ENCODE measurements at regions not wholly inside any gene's neighbourhood (a gene's known extent, or its start where the extent isn't known, plus 50 kb on each side); places are given as distances from the start of the nearest gene placed in this dataset.

DNA sequence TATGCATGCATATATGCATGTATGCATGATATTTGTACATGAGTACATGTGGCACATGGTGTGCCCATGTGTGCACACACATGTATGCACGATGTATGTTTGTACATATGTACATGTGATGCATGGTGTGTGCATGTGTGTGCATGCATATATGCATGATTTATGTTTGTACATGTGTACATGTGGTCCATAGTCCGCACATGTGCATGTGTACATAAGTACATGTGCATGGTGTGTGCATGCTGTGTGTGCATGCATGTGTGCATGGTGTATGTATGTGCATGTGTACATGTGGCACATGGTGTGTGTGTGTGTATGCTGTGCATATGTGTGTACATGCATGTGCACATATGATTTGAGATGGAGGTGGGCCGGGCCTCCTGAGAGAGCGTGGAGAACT is 384.2 kb downstream of the TYW1 start:
- TF ChIP-seq Cebpa-rat (IDR thresholded peaks at IDR 0.05) = no peak
- no peaks in the 10 kb centered on the region for H4K20me1 ChIP-seq
- no peak overlapping the region for H3K27ac ChIP-seq
- no peak overlapping the region for H3K9ac ChIP-seq
- peaks cover 0 to 4% (median 0%) of the 10 kb centered on the region in 10 experiments; a peak in 2 of 20 replicates for H3K4me1 ChIP-seq
- H3K36me3 ChIP-seq = no peaks in the 10 kb centered on the region
- no peak overlapping the region for H3K4me2 ChIP-seq
- no peaks in the 10 kb centered on the region for H3K27me3 ChIP-seq
- no peaks in the 10 kb centered on the region for H3K9me3 ChIP-seq (replicated peaks in 1 of 11)
- H3K4me3 ChIP-seq = no peak overlapping the region

DNA sequence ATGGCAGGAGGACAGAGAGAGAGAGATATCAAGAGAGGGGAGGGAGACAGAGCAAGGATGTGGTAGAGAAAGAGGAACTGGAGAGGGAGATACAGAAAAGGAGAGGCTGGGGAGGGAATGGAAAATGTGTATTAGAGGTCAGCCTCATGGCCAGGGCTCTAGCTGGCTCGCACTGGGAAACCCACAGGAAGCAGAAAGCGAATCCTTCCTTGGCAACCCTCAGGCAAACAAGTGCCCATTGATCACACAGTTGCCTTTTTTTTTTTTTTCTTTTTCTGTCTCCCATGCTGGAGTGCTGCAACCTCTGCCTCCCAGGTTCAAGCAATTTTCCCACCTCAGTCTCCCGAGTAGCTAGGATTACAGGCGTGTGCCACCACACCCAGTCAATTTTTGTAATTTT is 391.2 kb downstream of the TYW1 start:
- Histone ChIP-seq H4K20me1 (no peaks in the 10 kb centered on the region), H3K27ac (no peak overlapping the region), H3K4me3 (no peak overlapping the region), H3K4me2 (no peak overlapping the region), H3K4me1 (peaks cover 0 to 7% (median 0%) of the 10 kb centered on the region in 10 experiments; a peak in 2 of 20 replicates), H3K27me3 (no peaks in the 10 kb centered on the region), H3K9ac (no peak overlapping the region), H3K9me3 (replicated peaks in 1 of 11) (no peaks in the 10 kb centered on the region), H3K36me3 (no peaks in the 10 kb centered on the region)
- TF ChIP-seq Cebpa-rat (IDR thresholded peaks at IDR 0.05) = no peak

DNA sequence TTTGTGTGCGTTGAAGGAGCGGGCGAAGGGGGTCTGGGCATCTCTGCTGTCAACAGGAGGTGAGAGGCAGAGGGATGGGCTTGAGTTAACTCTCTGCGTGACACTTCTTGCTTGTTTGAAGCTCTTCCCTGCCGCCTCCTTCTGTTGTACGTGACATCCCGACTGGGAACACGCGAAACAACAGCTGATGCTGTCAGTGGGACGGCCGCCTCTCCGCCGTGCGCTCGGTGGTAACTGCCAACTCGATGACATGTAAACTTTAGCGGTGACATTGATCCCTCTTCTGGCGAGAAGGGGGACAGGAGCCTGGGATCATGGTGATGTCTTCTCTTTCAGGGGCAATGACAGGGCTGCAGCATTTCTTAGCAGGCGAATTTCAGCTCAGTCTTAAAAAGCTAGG is 394.5 kb downstream of the TYW1 start:
- no peaks in the 10 kb centered on the region for H3K9me3 ChIP-seq (replicated peaks in 1 of 11)
- no peaks in the 10 kb centered on the region for H3K27me3 ChIP-seq
- H3K4me3 ChIP-seq = no peak overlapping the region
- no peak overlapping the region for H3K4me2 ChIP-seq
- TF ChIP-seq Cebpa-rat (IDR thresholded peaks at IDR 0.05) = no peak
- no peak overlapping the region for H3K9ac ChIP-seq
- peaks cover 0 to 7% (median 0%) of the 10 kb centered on the region in 10 experiments; a peak in 2 of 20 replicates for H3K4me1 ChIP-seq
- H4K20me1 ChIP-seq = no peaks in the 10 kb centered on the region
- H3K36me3 ChIP-seq = no peaks in the 10 kb centered on the region
- H3K27ac ChIP-seq = no peak overlapping the region

DNA sequence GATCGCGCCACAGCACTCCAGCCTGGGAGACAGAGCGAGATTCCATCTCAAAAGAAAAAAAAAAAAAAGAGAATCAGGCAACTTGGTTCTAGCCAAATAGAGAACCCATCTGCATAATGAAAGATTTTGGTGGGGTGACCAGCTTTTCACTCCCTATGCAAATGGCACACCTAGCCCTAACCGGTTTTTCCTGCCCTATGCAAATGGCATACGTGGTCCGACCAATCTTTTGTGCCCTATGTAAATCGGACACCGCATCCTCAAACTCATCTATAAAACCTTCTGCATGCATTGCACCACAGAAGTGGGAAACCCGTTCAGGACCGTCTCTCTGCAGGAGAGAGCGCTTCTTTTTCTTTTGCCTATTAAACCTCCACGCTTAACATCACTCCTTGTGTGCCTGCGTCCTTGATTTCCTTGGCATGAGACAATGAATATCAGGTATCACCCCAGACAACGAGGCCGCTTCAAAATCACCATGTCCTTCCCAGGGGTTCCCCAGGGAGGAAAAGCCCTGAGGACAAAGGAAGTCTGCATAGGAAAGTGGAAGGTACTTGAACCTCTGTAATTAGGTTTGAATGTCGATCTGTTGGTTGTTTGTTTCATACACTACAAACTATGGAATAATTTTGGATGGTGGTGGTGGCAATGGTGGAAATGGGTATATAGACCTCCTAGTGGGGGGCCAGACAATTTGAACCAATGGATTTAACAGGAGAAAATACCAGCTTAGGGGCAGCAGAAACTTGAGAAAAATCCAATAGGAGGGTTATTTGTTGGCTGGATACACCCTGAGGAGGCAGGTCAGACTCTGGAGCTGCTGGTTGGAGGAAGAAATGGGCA is 396.2 kb downstream of the TYW1 start:
- H3K27me3 ChIP-seq = no peaks in the 10 kb centered on the region
- no peak overlapping the region for H3K4me3 ChIP-seq
- no peak overlapping the region for H3K9ac ChIP-seq
- TF ChIP-seq Cebpa-rat (IDR thresholded peaks at IDR 0.05) = no peak
- H4K20me1 ChIP-seq = no peaks in the 10 kb centered on the region
- H3K9me3 ChIP-seq (replicated peaks in 1 of 11) = peaks cover 0 to 6% (median under 1%) of the 10 kb centered on the region in 11 experiments; a peak in 8 of 22 replicates
- H3K4me2 ChIP-seq = no peak overlapping the region
- H3K36me3 ChIP-seq = no peaks in the 10 kb centered on the region
- peaks cover 0 to 6% (median 0%) of the 10 kb centered on the region in 10 experiments; a peak in 2 of 20 replicates for H3K4me1 ChIP-seq
- no peak overlapping the region for H3K27ac ChIP-seq

DNA sequence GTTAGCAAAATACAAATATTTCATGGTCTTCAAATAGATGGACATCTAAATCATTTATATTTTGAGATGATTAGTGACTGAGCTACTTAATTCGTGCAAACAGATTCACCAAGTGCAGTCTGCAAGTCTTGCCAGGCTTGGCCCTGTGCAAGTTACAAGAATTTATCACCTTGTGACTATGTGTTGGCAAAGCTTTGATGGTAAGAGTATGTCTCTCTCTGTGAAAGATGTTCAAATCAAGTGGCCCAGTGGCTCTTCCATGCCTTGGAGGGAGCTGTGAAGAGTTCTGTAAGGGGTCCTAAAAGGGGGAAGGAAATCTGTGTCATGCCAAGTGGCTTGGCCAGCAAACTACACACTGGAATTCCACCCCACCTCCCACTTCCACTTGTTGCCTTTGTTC is 397.3 kb downstream of the TYW1 start:
- TF ChIP-seq Cebpa-rat (IDR thresholded peaks at IDR 0.05) = no peak
- no peak overlapping the region for H3K4me3 ChIP-seq
- peaks cover 0 to 15% (median 4%) of the 10 kb centered on the region in 11 experiments; a peak in 8 of 22 replicates for H3K9me3 ChIP-seq (replicated peaks in 1 of 11)
- no peaks in the 10 kb centered on the region for H3K27me3 ChIP-seq
- no peaks in the 10 kb centered on the region for H3K4me1 ChIP-seq
- no peaks in the 10 kb centered on the region for H3K36me3 ChIP-seq
- no peak overlapping the region for H3K4me2 ChIP-seq
- H3K9ac ChIP-seq = no peak overlapping the region
- H3K27ac ChIP-seq = no peak overlapping the region
- no peaks in the 10 kb centered on the region for H4K20me1 ChIP-seq

DNA sequence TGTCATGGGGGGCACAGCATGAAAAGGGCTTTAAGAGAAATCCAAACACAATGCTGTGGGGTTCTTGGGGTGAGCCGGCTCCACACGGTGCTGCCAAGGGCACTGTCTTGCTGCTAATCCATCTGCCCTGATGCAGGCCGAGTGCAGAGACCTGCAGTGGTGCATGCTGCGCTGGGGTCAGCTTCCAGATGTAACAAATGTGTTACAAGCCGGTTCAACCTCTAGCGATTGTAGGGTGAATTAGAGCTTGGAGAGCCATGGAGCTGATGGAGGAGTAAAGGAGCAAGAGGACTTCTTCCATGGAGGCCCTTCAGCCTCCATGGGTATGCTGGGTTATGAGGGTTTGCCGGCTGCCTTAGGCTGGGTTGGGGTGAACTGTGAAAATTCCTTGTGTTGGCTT is 402.3 kb downstream of the TYW1 start:
- no peak for TF ChIP-seq Cebpa-rat (IDR thresholded peaks at IDR 0.05)

DNA sequence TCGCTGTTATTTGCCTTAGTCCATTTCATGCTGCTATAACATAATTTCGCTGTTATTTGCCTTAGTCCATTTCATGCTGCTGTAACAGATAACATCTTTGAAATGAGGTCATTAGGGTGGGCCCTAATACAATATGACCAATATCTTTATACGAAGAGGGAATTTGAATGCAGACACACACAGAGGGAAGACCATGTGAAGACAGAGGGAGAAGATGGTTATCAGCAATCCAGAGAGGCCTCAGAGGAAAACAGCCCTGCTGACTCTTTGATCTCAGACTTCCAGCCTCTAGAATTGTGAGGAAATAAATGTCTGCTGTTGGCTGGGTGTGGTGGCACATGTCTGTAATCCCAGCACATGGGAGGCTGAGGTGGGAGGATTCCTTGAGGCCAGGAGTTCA is 404.9 kb downstream of the TYW1 start:
- Histone ChIP-seq H3K4me1 (no peaks in the 10 kb centered on the region), H3K27me3 (no peaks in the 10 kb centered on the region), H3K27ac (no peak overlapping the region), H3K4me3 (no peak overlapping the region), H3K9me3 (replicated peaks in 1 of 11) (peaks cover 0 to 33% (median 10%) of the 10 kb centered on the region in 11 experiments; a peak in 10 of 22 replicates), H3K36me3 (no peaks in the 10 kb centered on the region), H3K4me2 (no peak overlapping the region), H4K20me1 (no peaks in the 10 kb centered on the region), H3K9ac (no peak overlapping the region)
- no peak for TF ChIP-seq Cebpa-rat (IDR thresholded peaks at IDR 0.05)

More for the DNA sequence above, 402.3 kb downstream of the TYW1 start:
- peaks cover 0 to 33% (median 10%) of the 10 kb centered on the region in 11 experiments; a peak in 10 of 22 replicates for H3K9me3 ChIP-seq (replicated peaks in 1 of 11)
- no peak overlapping the region for H3K4me2 ChIP-seq
- no peaks in the 10 kb centered on the region for H4K20me1 ChIP-seq
- H3K27ac ChIP-seq = no peak overlapping the region
- no peaks in the 10 kb centered on the region for H3K36me3 ChIP-seq
- no peaks in the 10 kb centered on the region for H3K27me3 ChIP-seq
- no peak overlapping the region for H3K9ac ChIP-seq
- no peak overlapping the region for H3K4me3 ChIP-seq
- H3K4me1 ChIP-seq = no peaks in the 10 kb centered on the region

DNA sequence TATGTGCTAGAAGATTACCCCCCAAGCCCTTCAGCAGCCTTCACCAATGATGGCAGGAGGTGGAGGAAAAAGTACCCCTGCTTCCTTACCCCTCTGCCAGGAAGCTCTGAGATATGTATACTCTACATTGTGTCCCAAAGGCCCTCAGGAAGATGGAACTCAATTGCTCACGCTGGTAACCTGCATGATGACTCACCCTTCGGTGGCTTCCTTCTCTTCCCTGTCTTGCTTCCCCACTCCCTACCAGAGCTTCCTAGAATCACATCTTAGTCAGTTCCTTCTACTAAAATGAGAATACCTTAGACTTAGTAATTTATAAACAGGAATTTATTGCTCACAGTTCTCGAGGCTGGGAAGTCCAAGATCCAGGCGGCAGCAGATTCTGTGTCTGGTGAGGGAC is 405.6 kb downstream of the TYW1 start:
- Histone ChIP-seq H4K20me1 (no peaks in the 10 kb centered on the region), H3K27me3 (no peaks in the 10 kb centered on the region), H3K27ac (no peak overlapping the region), H3K4me1 (no peaks in the 10 kb centered on the region), H3K36me3 (no peaks in the 10 kb centered on the region), H3K4me2 (no peak overlapping the region), H3K4me3 (no peak overlapping the region), H3K9ac (no peak overlapping the region), H3K9me3 (replicated peaks in 1 of 11) (peaks cover 0 to 32% (median 10%) of the 10 kb centered on the region in 11 experiments; a peak in 10 of 22 replicates)
- TF ChIP-seq Cebpa-rat (IDR thresholded peaks at IDR 0.05) = no peak

DNA sequence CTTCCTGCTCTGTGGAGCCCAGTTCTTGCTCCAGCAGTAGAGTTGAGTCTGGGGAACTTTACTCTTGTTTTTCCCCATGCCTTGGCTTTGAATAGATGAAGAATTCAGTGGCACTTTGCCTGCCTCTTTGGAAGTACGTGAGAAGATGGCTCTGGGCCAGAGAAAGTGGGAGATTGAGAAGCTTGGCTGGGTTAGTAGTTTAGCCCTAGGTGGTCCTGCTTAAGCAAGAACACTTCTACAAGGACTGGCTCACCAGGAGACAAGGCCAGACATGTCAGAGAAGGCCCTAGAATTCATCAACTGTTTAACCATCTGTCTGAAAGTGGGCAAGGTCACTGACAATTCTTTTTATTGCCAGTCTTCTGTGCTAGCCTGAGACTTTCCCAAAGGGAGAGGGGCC is 410.3 kb downstream of the TYW1 start:
- Histone ChIP-seq H3K9me3 (replicated peaks in 1 of 11) (peaks cover 0 to 22% (median 10%) of the 10 kb centered on the region in 11 experiments; a peak in 12 of 22 replicates), H3K4me2 (no peak overlapping the region), H3K4me1 (no peaks in the 10 kb centered on the region), H3K9ac (no peak overlapping the region), H3K4me3 (no peak overlapping the region), H3K27ac (no peak overlapping the region), H3K36me3 (no peaks in the 10 kb centered on the region), H4K20me1 (no peaks in the 10 kb centered on the region), H3K27me3 (no peaks in the 10 kb centered on the region)
- TF ChIP-seq Cebpa-rat (IDR thresholded peaks at IDR 0.05) = no peak

Measured in BLaER1 treated with 17β-estradiol and CSF1 and Interleukin-3, amounts not matched to agents 10 nM and 100 nM (cell line).